HepG2 (cell line): ENCODE measurements at regions not wholly inside any gene's neighbourhood (a gene's known extent, or its start where the extent isn't known, plus 50 kb on each side); places are given as distances from the start of the nearest gene placed in this dataset.

Experiments
- ATAC-seq: fragments of 200-7000 bp; cut with Tn5 transposase; 3 replicates; pipeline ENCODE4 v1.9.1; 2020; ENCODE audit warnings: mild to moderate bottlenecking, moderate library complexity
- BruUV-seq: library from RNA; stranded (reverse); fragments of 400-500 nt; replicated peaks from 2 replicates; lab custom pipeline; 2021; lab: Mats Ljungman, UMichigan
- CTCF ChIA-PET: fragments of 300-600 bp; formaldehyde crosslinking; extraction: SDS; loops from one replicate; lab custom pipeline; 2021; ENCODE audit warnings: low total read pairs, inconsistent platforms, low intra/inter-chr PET ratio; lab: Yijun Ruan, JAX
- POLR2A ChIA-PET: fragments of 350-600 bp; sonication (Branson Sonifier 250); formaldehyde crosslinking; loops from one replicate; lab custom pipeline; 2020; ENCODE audit warnings: antibody characterized with exemption, inconsistent platforms; lab: Yijun Ruan, JAX
- DNase-seq: peaks from one replicate; pipeline ENCODE4 v3.0.0-alpha.2; 2015; ENCODE audit warnings: low spot score
- FAIRE-seq: peaks from 3 replicates; lab custom pipeline; 2011; peaks lifted over from hg19 to GRCh38; lab: Jason Lieb, UNC
- H2AFZ ChIP-seq: one replicate; pipeline ENCODE4 v1.6.1; 2011; ENCODE audit warnings: low read length, inconsistent platforms
- H3K27ac ChIP-seq: fragments of 300-600 bp; 3 replicates; pipeline ENCODE4 v1.8.0; 2011; ENCODE audit warnings: mixed run types, mild to moderate bottlenecking, mixed read lengths, low read length, inconsistent platforms; ENCODE audit not compliant: insufficient read depth; ENCODE audit errors: extremely low read length
- H3K27me3 ChIP-seq, 2 experiments: fragments of 200-600 bp in 1 of 2; 2 replicates in 1 of 2; 3 replicates in 1 of 2; pipeline versions ENCODE4 v1.6.0 to v1.8.0; 2011; ENCODE audit warnings: low read length in 2 of 2, mild to moderate bottlenecking in 2 of 2, moderate library complexity in 2 of 2, inconsistent platforms in 1 of 2; ENCODE audit not compliant: insufficient read depth in 2 of 2, control insufficient read depth in 1 of 2
- H3K36me3 ChIP-seq, 2 experiments: fragments of 200-600 bp in 1 of 2; replicated peaks in 1 of 2; 2 replicates in 1 of 2; 3 replicates in 1 of 2; pipeline versions ENCODE4 v1.5.1 to v1.8.0; 2011; ENCODE audit warnings: low read length in 2 of 2, inconsistent platforms in 1 of 2; ENCODE audit not compliant: insufficient read depth in 2 of 2, control insufficient read depth in 1 of 2
- H3K4me1 ChIP-seq: 2 replicates; pipeline ENCODE4 v1.5.1; 2012; ENCODE audit warnings: low read length, inconsistent platforms; ENCODE audit not compliant: insufficient read depth
- H3K4me2 ChIP-seq: 2 replicates; pipeline ENCODE4 v1.6.0; 2011; ENCODE audit warnings: low read depth, low read length, inconsistent platforms
- H3K4me3 ChIP-seq, 3 experiments: fragments of 200-600 bp in 1 of 3; sonication (generic), shearing (Covaris generic) in 1 of 3; replicated peaks in 1 of 3; 2 replicates each; pipeline ENCODE4 v1.5.1; 2011 to 2016; ENCODE audit warnings: low read length in 3 of 3, inconsistent platforms in 2 of 3, low read depth in 2 of 3, mild to moderate bottlenecking in 2 of 3, control low read depth in 1 of 3, mixed read lengths in 1 of 3; ENCODE audit not compliant: insufficient read depth in 1 of 3
- H3K79me2 ChIP-seq: one replicate; pipeline ENCODE4 v1.6.1; 2011; ENCODE audit warnings: low read length, inconsistent platforms; ENCODE audit not compliant: insufficient read depth
- H3K9ac ChIP-seq: 2 replicates; pipeline ENCODE4 v1.6.0; 2011; ENCODE audit warnings: mild to moderate bottlenecking, low read depth, low read length, inconsistent platforms; ENCODE audit not compliant: insufficient read depth
- H3K9me3 ChIP-seq: 2 replicates; pipeline ENCODE4 v1.5.1; 2012; ENCODE audit warnings: mild to moderate bottlenecking, low read length
- H4K20me1 ChIP-seq: 2 replicates; pipeline ENCODE4 v1.6.0; 2011; ENCODE audit warnings: inconsistent platforms, mild to moderate bottlenecking, low read length, moderate library complexity; ENCODE audit not compliant: insufficient read depth
- CAMTA2 ChIP-seq: sonication (generic); formaldehyde crosslinking; IDR thresholded peaks from 2 replicates; pipeline ENCODE4 v1.4.0; 2020; ENCODE audit warnings: mild to moderate bottlenecking, missing genetic modification reagents, borderline replicate concordance
- EED ChIP-seq: sonication (generic); formaldehyde crosslinking; IDR thresholded peaks from 2 replicates; pipeline ENCODE4 v1.5.0; 2020; ENCODE audit warnings: mild to moderate bottlenecking, missing genetic modification reagents
- FOSL2 ChIP-seq: sonication (generic); formaldehyde crosslinking; IDR thresholded peaks from 2 replicates; pipeline ENCODE4 v1.4.0; 2020; ENCODE audit warnings: missing genetic modification reagents
- MAF1 ChIP-seq: sonication (generic); formaldehyde crosslinking; IDR thresholded peaks from 2 replicates; pipeline ENCODE4 v1.5.0; 2020; ENCODE audit warnings: missing genetic modification reagents, borderline replicate concordance
- MBD4 ChIP-seq: IDR thresholded peaks from 2 replicates; pipeline ENCODE4 v1.6.1; 2012; ENCODE audit warnings: low read length, inconsistent platforms, borderline replicate concordance
- MYNN ChIP-seq: sonication (generic); formaldehyde crosslinking; IDR thresholded peaks from 2 replicates; pipeline ENCODE4 v1.4.0; 2020; ENCODE audit warnings: mild to moderate bottlenecking, low read depth, missing genetic modification reagents
- NCOA5 ChIP-seq: sonication (generic); formaldehyde crosslinking; IDR thresholded peaks from 2 replicates; pipeline ENCODE4 v1.4.0; 2020; ENCODE audit warnings: missing genetic modification reagents
- SIN3B ChIP-seq: fragments of 150-350 bp; IDR thresholded peaks from 2 replicates; pipeline ENCODE4 v1.6.1; 2014; ENCODE audit warnings: low read length
- SNAI1 ChIP-seq: sonication (generic); formaldehyde crosslinking; IDR thresholded peaks from 2 replicates; pipeline ENCODE4 v1.5.0; 2020; ENCODE audit warnings: mild to moderate bottlenecking, missing genetic modification reagents, borderline replicate concordance
- SRSF1 ChIP-seq: fragments of 200-400 bp; formaldehyde crosslinking; optimal IDR thresholded peaks from 2 replicates; pipeline ENCODE3; 2017; ENCODE audit warnings: mild to moderate bottlenecking, low read depth, low read length, moderate library complexity
- SSRP1 ChIP-seq: IDR thresholded peaks from 2 replicates; pipeline ENCODE4 v1.6.1; 2016; ENCODE audit warnings: control low read depth
- TBX2 ChIP-seq: sonication (generic); formaldehyde crosslinking; IDR thresholded peaks from 2 replicates; pipeline ENCODE4 v1.5.0; 2020; ENCODE audit warnings: missing genetic modification reagents, mild to moderate bottlenecking, borderline replicate concordance
- TCF7L2 ChIP-seq: IDR thresholded peaks from 2 replicates; pipeline ENCODE4 v1.6.1; 2011; ENCODE audit warnings: mild to moderate bottlenecking, low read depth, low read length, moderate library complexity
- ZMAT3 ChIP-seq: sonication (generic); formaldehyde crosslinking; conservative IDR thresholded peaks from 2 replicates; pipeline ENCODE4 v1.7.0; 2021; ENCODE audit warnings: missing genetic modification reagents
- ZNF12 ChIP-seq: sonication (generic); formaldehyde crosslinking; IDR thresholded peaks from 2 replicates; pipeline ENCODE4 v1.5.0; 2020; ENCODE audit warnings: missing genetic modification reagents
- ZNF75D ChIP-seq: sonication (generic); formaldehyde crosslinking; IDR thresholded peaks from 2 replicates; pipeline ENCODE4 v1.8.1; 2023; ENCODE audit warnings: missing genetic modification reagents, mild to moderate bottlenecking, borderline replicate concordance
- WGBS: methylation state at CpG from one replicate; pipeline ENCODE4 v1.1.6; 2017; ENCODE audit warnings: low lambda C conversion rate; 5-methylcytosine and 5-hydroxymethylcytosine counted together
- in situ Hi-C: cut with HindIII; loops from 2 replicates; pipeline ENCODE4 v1.10.0; 2017; ENCODE audit warnings: low pct_unique_long_range_greater_than_20kb; ENCODE audit not compliant: extremely low pct_ligation_motif_present
- intact Hi-C: fragments of 100-400 bp; cut with micrococcal nuclease; formaldehyde crosslinking; loops from one replicate; pipeline ENCODE4 v1.10.0; 2022; ENCODE audit not compliant: unreplicated experiment
- TF ChIP-seq, protein P1 (sequence below): IDR thresholded peaks from 2 replicates; pipeline ENCODE4 v1.6.1; 2016; ENCODE audit warnings: missing compliant biosample characterization, missing genetic modification reagents, borderline replicate concordance
- TF ChIP-seq, protein P2 (sequence below): sonication (generic); formaldehyde crosslinking; IDR thresholded peaks from 2 replicates; pipeline ENCODE4 v1.4.0; 2020; ENCODE audit warnings: missing genetic modification reagents
- TF ChIP-seq, protein P3 (sequence below): sonication (generic); formaldehyde crosslinking; IDR thresholded peaks from 2 replicates; pipeline ENCODE4 v1.8.1; 2022; ENCODE audit warnings: mild to moderate bottlenecking, missing genetic modification reagents

DNA sequence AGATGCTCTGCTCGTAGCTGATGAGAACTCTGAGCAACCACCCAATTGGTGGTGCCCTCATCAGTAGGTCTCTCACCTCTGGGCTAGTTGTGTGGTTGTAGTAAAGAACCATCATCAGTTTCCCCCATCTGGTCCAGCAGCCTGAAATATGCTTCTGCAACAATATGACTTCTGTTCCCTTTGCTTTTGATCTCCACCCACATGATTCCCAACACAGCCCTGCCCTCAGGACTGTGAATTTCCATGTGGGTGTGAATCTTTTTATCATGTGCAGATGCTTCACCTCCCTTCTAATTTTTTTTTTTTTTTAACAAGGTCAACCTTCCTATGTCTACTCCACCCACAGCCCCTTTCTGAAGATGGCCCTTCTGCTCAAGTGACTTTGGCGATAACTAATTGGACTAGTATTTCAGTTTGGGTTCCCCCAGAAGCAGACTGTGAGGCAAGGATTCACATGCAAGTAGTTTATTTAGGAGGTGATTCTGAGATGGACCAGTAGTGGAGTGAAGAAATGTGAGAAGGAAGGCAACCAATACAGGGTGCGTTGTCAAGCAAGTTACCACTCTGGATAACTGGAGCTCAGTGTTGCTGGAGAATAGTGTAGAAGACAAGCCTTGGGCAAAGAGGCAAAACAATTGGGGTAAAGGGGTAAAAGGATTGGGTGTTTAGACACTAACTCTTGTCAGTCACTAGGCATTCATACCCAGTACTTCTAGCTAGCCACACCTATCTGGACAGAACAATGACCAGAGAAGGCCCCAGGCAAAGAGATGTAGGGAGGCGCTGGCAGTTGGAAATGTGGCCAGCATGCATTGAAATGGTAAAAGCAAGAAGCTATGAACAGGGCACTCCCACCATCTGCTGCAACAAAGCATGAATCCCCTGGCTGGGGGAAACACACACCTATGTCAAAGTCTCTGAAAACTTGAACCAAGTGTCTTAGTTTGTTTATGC is 466.2 kb downstream of the BCOR start:
- DNase-seq (no peak), FAIRE-seq (no peak)
- H3K4me3 ChIP-seq, result no peak overlapping the region
- WGBS, result 0% methylated on average over 3 of the region's 4 CpGs
- no peaks in the 10 kb centered on the region for H3K9me3 ChIP-seq
- H3K36me3 ChIP-seq, result no peaks in the 10 kb centered on the region
- H3K27me3 ChIP-seq, result no peaks in the 10 kb centered on the region
- CTCF ChIA-PET, result no interaction called here
- H3K79me2 ChIP-seq, result no peaks in the 10 kb centered on the region
- POLR2A ChIA-PET, result no interaction called here
- BruUV-seq, result no TSS peak
- intact Hi-C loops, result no loop called here
- H3K27ac ChIP-seq, result no peak overlapping the region
- H3K9ac ChIP-seq, result no peak overlapping the region
- no peaks in the 10 kb centered on the region for H4K20me1 ChIP-seq
- TF ChIP-seq CAMTA2 (CRISPR knock-in tag), result no peak
- no peak for TF ChIP-seq ZMAT3 (CRISPR knock-in tag)
- TF ChIP-seq, protein P1, sequence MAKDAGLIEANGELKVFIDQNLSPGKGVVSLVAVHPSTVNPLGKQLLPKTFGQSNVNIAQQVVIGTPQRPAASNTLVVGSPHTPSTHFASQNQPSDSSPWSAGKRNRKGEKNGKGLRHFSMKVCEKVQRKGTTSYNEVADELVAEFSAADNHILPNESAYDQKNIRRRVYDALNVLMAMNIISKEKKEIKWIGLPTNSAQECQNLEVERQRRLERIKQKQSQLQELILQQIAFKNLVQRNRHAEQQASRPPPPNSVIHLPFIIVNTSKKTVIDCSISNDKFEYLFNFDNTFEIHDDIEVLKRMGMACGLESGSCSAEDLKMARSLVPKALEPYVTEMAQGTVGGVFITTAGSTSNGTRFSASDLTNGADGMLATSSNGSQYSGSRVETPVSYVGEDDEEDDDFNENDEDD, result no peak
- TF ChIP-seq MBD4, result no peak
- TF ChIP-seq TCF7L2, result no peak
- TF ChIP-seq MYNN, result no peak
- TF ChIP-seq SNAI1 (CRISPR knock-in tag), result no peak
- no peak for TF ChIP-seq NCOA5
- no peak for TF ChIP-seq MAF1 (CRISPR knock-in tag)
- no peak for TF ChIP-seq SSRP1 (CRISPR knock-in tag)
- TF ChIP-seq ZNF12 (CRISPR knock-in tag), result no peak
- TF ChIP-seq, protein P2, sequence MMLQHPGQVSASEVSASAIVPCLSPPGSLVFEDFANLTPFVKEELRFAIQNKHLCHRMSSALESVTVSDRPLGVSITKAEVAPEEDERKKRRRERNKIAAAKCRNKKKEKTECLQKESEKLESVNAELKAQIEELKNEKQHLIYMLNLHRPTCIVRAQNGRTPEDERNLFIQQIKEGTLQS, result no peak
- no peak for TF ChIP-seq EED (CRISPR knock-in tag)
- TF ChIP-seq SIN3B, result no peak
- no peak for TF ChIP-seq FOSL2 (CRISPR knock-in tag)
- no peak for TF ChIP-seq TBX2 (CRISPR knock-in tag)
- no peak for TF ChIP-seq ZNF75D (CRISPR knock-in tag)
- no peak for TF ChIP-seq SRSF1
- TF ChIP-seq, protein P3, sequence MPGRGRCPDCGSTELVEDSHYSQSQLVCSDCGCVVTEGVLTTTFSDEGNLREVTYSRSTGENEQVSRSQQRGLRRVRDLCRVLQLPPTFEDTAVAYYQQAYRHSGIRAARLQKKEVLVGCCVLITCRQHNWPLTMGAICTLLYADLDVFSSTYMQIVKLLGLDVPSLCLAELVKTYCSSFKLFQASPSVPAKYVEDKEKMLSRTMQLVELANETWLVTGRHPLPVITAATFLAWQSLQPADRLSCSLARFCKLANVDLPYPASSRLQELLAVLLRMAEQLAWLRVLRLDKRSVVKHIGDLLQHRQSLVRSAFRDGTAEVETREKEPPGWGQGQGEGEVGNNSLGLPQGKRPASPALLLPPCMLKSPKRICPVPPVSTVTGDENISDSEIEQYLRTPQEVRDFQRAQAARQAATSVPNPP (CRISPR knock-in tag), result no peak
- TF ChIP-seq, all 625 proteins: peak for 0
- no peak for ATAC-seq
- Histone ChIP-seq H2AFZ (no peak overlapping the region), H3K4me1 (no peaks in the 10 kb centered on the region), H3K4me2 (no peak overlapping the region)
- in situ Hi-C loops, result no loop called here
